ENCODE measurements at regions not wholly inside any gene's neighbourhood (a gene's known extent, or its start where the extent isn't known, plus 50 kb on each side); places are given as distances from the start of the nearest gene placed in this dataset.
"Not testable (repeated sequence)": the region's sequence is repeated elsewhere in the genome, so short reads cannot be mapped to it uniquely, and the experiment has no call there.

- 93% methylated on average over 2 of the region's 2 CpGs; no CpG with 5 or more reads in 1 of the 2 experiments for WGBS, 2 experiments (ENCODE audit: insufficient coverage in 2 of 2)
- Histone ChIP-seq H3K27ac (ENCODE audit: low read depth, low read length, severe bottlenecking) (no peak overlapping the region), H3K4me3 (ENCODE audit: extremely low read depth, insufficient read depth, low read length, poor library complexity, severe bottlenecking) (no peak overlapping the region), H3K4me1 (ENCODE audit: control insufficient read depth, insufficient read depth, low read length, poor library complexity, severe bottlenecking) (no peaks in the 10 kb centered on the region), H3K36me3 (ENCODE audit: control insufficient read depth, insufficient read depth, low read length) (no peaks in the 10 kb centered on the region), H3K9me3 (ENCODE audit: control insufficient read depth, low read length) (peaks cover 26% of the 10 kb centered on the region)
These were observed 134.5 kb upstream of the PRSS16 start for GRCh38 chr6:27112974-27113373.

- Histone ChIP-seq H3K4me1 (ENCODE audit: control insufficient read depth, insufficient read depth, low read length, poor library complexity, severe bottlenecking) (no peaks in the 10 kb centered on the region), H3K4me3 (ENCODE audit: extremely low read depth, insufficient read depth, low read length, poor library complexity, severe bottlenecking) (no peak overlapping the region), H3K27ac (ENCODE audit: low read depth, low read length, severe bottlenecking) (no peak overlapping the region), H3K36me3 (ENCODE audit: control insufficient read depth, insufficient read depth, low read length) (no peaks in the 10 kb centered on the region), H3K9me3 (ENCODE audit: control insufficient read depth, low read length) (no peaks in the 10 kb centered on the region)
- WGBS, 2 experiments (ENCODE audit: insufficient coverage in 2 of 2) = no CpG with 5 or more reads among the region's 1 CpG
These were observed 128.2 kb upstream of the PRSS16 start for GRCh38 chr6:27119329-27119728.

GRCh38 chr6:27119761-27120160 lies 127.7 kb upstream of the PRSS16 start:
- no peaks in the 10 kb centered on the region for H3K4me1 ChIP-seq (ENCODE audit: control insufficient read depth, insufficient read depth, low read length, poor library complexity, severe bottlenecking)
- WGBS, 2 experiments (ENCODE audit: insufficient coverage in 2 of 2) = 100% methylated on average over 1 of the region's 2 CpGs; no CpG with 5 or more reads in 1 of the 2 experiments

GRCh38 chr6:27121640-27122039 lies 125.9 kb upstream of the PRSS16 start:
- H3K9me3 ChIP-seq (ENCODE audit: control insufficient read depth, low read length) = no peaks in the 10 kb centered on the region
- no peak overlapping the region for H3K27ac ChIP-seq (ENCODE audit: low read depth, low read length, severe bottlenecking)
- no peaks in the 10 kb centered on the region for H3K4me1 ChIP-seq (ENCODE audit: control insufficient read depth, insufficient read depth, low read length, poor library complexity, severe bottlenecking)
- no peak overlapping the region for H3K4me3 ChIP-seq (ENCODE audit: extremely low read depth, insufficient read depth, low read length, poor library complexity, severe bottlenecking)
- no peaks in the 10 kb centered on the region for H3K36me3 ChIP-seq (ENCODE audit: control insufficient read depth, insufficient read depth, low read length)
- no CpG with 5 or more reads among the region's 2 CpGs for WGBS, 2 experiments (ENCODE audit: insufficient coverage in 2 of 2)

More at GRCh38 chr6:27119761-27120160, 127.7 kb upstream of the PRSS16 start:
- no peaks in the 10 kb centered on the region for H3K36me3 ChIP-seq (ENCODE audit: control insufficient read depth, insufficient read depth, low read length)
- H3K27ac ChIP-seq (ENCODE audit: low read depth, low read length, severe bottlenecking) = no peak overlapping the region
- no peaks in the 10 kb centered on the region for H3K9me3 ChIP-seq (ENCODE audit: control insufficient read depth, low read length)
- H3K4me3 ChIP-seq (ENCODE audit: extremely low read depth, insufficient read depth, low read length, poor library complexity, severe bottlenecking) = no peak overlapping the region

GRCh38 chr6:27124252-27124657 lies 123.2 kb upstream of the PRSS16 start:
- no peak overlapping the region for H3K27ac ChIP-seq (ENCODE audit: low read depth, low read length, severe bottlenecking)
- H3K9me3 ChIP-seq (ENCODE audit: control insufficient read depth, low read length) = no peaks in the 10 kb centered on the region
- H3K4me1 ChIP-seq (ENCODE audit: control insufficient read depth, insufficient read depth, low read length, poor library complexity, severe bottlenecking) = no peaks in the 10 kb centered on the region
- no peak overlapping the region for H3K4me3 ChIP-seq (ENCODE audit: extremely low read depth, insufficient read depth, low read length, poor library complexity, severe bottlenecking)
- WGBS, 2 experiments (ENCODE audit: insufficient coverage in 2 of 2) = 80 to 96% methylated on average over 2 to 3 of the region's 4 CpGs
- H3K36me3 ChIP-seq (ENCODE audit: control insufficient read depth, insufficient read depth, low read length) = no peaks in the 10 kb centered on the region

- WGBS, 2 experiments (ENCODE audit: insufficient coverage in 2 of 2) = 85 to 97% methylated on average over 4 to 5 of the region's 6 CpGs
- Histone ChIP-seq H3K4me3 (ENCODE audit: extremely low read depth, insufficient read depth, low read length, poor library complexity, severe bottlenecking) (no peak overlapping the region), H3K36me3 (ENCODE audit: control insufficient read depth, insufficient read depth, low read length) (no peaks in the 10 kb centered on the region), H3K27ac (ENCODE audit: low read depth, low read length, severe bottlenecking) (no peak overlapping the region), H3K9me3 (ENCODE audit: control insufficient read depth, low read length) (no peaks in the 10 kb centered on the region), H3K4me1 (ENCODE audit: control insufficient read depth, insufficient read depth, low read length, poor library complexity, severe bottlenecking) (no peaks in the 10 kb centered on the region)
These were observed 121.3 kb upstream of the PRSS16 start for GRCh38 chr6:27126046-27126814.

GRCh38 chr6:27126815-27127537 lies 120.5 kb upstream of the PRSS16 start:
- Histone ChIP-seq H3K36me3 (ENCODE audit: control insufficient read depth, insufficient read depth, low read length) (no peaks in the 10 kb centered on the region), H3K9me3 (ENCODE audit: control insufficient read depth, low read length) (no peaks in the 10 kb centered on the region), H3K4me1 (ENCODE audit: control insufficient read depth, insufficient read depth, low read length, poor library complexity, severe bottlenecking) (no peaks in the 10 kb centered on the region), H3K4me3 (ENCODE audit: extremely low read depth, insufficient read depth, low read length, poor library complexity, severe bottlenecking) (peak overlapping the region; percentile 11), H3K27ac (ENCODE audit: low read depth, low read length, severe bottlenecking) (peak overlapping the region; percentile 6)
- 14 to 16% methylated on average over 18 to 20 of the region's 23 CpGs for WGBS, 2 experiments (ENCODE audit: insufficient coverage in 2 of 2)

- not testable (repeated sequence) for H3K4me3 ChIP-seq (ENCODE audit: extremely low read depth, insufficient read depth, low read length, poor library complexity, severe bottlenecking); H3K36me3 ChIP-seq (ENCODE audit: control insufficient read depth, insufficient read depth, low read length); H3K27ac ChIP-seq (ENCODE audit: low read depth, low read length, severe bottlenecking); H3K9me3 ChIP-seq (ENCODE audit: control insufficient read depth, low read length); H3K4me1 ChIP-seq (ENCODE audit: control insufficient read depth, insufficient read depth, low read length, poor library complexity, severe bottlenecking)
- 73% methylated on average over 4 of the region's 4 CpGs for WGBS, 2 experiments (ENCODE audit: insufficient coverage in 2 of 2)
These were observed 119.6 kb upstream of the PRSS16 start for GRCh38 chr6:27127874-27128273.

- Histone ChIP-seq H3K9me3 (ENCODE audit: control insufficient read depth, low read length) (no peaks in the 10 kb centered on the region), H3K36me3 (ENCODE audit: control insufficient read depth, insufficient read depth, low read length) (no peaks in the 10 kb centered on the region), H3K4me3 (ENCODE audit: extremely low read depth, insufficient read depth, low read length, poor library complexity, severe bottlenecking) (no peak overlapping the region), H3K27ac (ENCODE audit: low read depth, low read length, severe bottlenecking) (no peak overlapping the region), H3K4me1 (ENCODE audit: control insufficient read depth, insufficient read depth, low read length, poor library complexity, severe bottlenecking) (no peaks in the 10 kb centered on the region)
- 83% methylated on average over 1 of the region's 4 CpGs; no CpG with 5 or more reads in 1 of the 2 experiments for WGBS, 2 experiments (ENCODE audit: insufficient coverage in 2 of 2)
These were observed 119.0 kb upstream of the PRSS16 start for GRCh38 chr6:27128311-27129094.

- Histone ChIP-seq H3K27ac (ENCODE audit: low read depth, low read length, severe bottlenecking) (no peak overlapping the region), H3K9me3 (ENCODE audit: control insufficient read depth, low read length) (no peaks in the 10 kb centered on the region), H3K4me3 (ENCODE audit: extremely low read depth, insufficient read depth, low read length, poor library complexity, severe bottlenecking) (no peak overlapping the region), H3K36me3 (ENCODE audit: control insufficient read depth, insufficient read depth, low read length) (no peaks in the 10 kb centered on the region), H3K4me1 (ENCODE audit: control insufficient read depth, insufficient read depth, low read length, poor library complexity, severe bottlenecking) (no peaks in the 10 kb centered on the region)
- WGBS, 2 experiments (ENCODE audit: insufficient coverage in 2 of 2) = 40 to 86% methylated on average over 1 to 2 of the region's 5 CpGs
These were observed 118.2 kb upstream of the PRSS16 start for GRCh38 chr6:27129095-27129815.
